B cell (primary cell): ENCODE measurements at regions not wholly inside any gene's neighbourhood (a gene's known extent, or its start where the extent isn't known, plus 50 kb on each side); places are given as distances from the start of the nearest gene placed in this dataset.

Experiments
- CTCF ChIP-seq: fragments of 200-600 bp; IDR thresholded peaks from one replicate; pipeline ENCODE4 v1.8.0; 2022; ENCODE audit warnings: antibody characterized with exemption, mild to moderate bottlenecking
- EZH2 ChIP-seq: IDR thresholded peaks from 2 replicates; pipeline ENCODE4 v1.6.1; 2012; ENCODE audit warnings: borderline replicate concordance, low read depth, mild to moderate bottlenecking, moderate library complexity, low read length; ENCODE audit not compliant: insufficient read depth, poor library complexity, severe bottlenecking

- no peak for TF ChIP-seq EZH2
- TF ChIP-seq CTCF: no peak
These were observed 609.3 kb upstream of the CITED2 start for GRCh38 chr6:139983555-139984276.
